Endodermal cell (in vitro differentiated cells): ENCODE measurements at regions not wholly inside any gene's neighbourhood (a gene's known extent, or its start where the extent isn't known, plus 50 kb on each side); places are given as distances from the start of the nearest gene placed in this dataset.
A peak's percentile ranks its signal among the peaks of the same experiment; 100 is the strongest.

Experiments
- DNase-seq: peaks from one replicate; pipeline ENCODE4 v3.0.0-alpha.2; 2017
- H3K27ac ChIP-seq: 2 replicates; pipeline ENCODE4 v1.5.1; 2013; ENCODE audit warnings: mild to moderate bottlenecking, low read depth, low read length, moderate library complexity
- H3K27me3 ChIP-seq: 2 replicates; pipeline ENCODE4 v1.6.1; 2013; ENCODE audit warnings: mild to moderate bottlenecking, low read length, moderate library complexity; ENCODE audit not compliant: insufficient read depth, control insufficient read depth, poor library complexity, severe bottlenecking
- H3K36me3 ChIP-seq: 2 replicates; pipeline ENCODE4 v1.7.0; 2013; ENCODE audit warnings: mild to moderate bottlenecking, low read length, moderate library complexity; ENCODE audit not compliant: control insufficient read depth, insufficient read depth
- H3K4me1 ChIP-seq: one replicate; pipeline ENCODE4 v1.7.0; 2013; ENCODE audit warnings: low read length; ENCODE audit not compliant: control insufficient read depth, insufficient read depth
- H3K4me3 ChIP-seq: 2 replicates; pipeline ENCODE4 v1.5.1; 2013; ENCODE audit warnings: mild to moderate bottlenecking, low read length, moderate library complexity
- H3K9ac ChIP-seq: 2 replicates; pipeline ENCODE4 v1.6.1; 2013; ENCODE audit warnings: mild to moderate bottlenecking, low read length, moderate library complexity; ENCODE audit not compliant: poor library complexity, severe bottlenecking; ENCODE audit errors: extremely low read depth
- H3K9me3 ChIP-seq: 2 replicates; pipeline ENCODE4 v1.6.1; 2013; ENCODE audit warnings: mild to moderate bottlenecking, low read length, moderate library complexity; ENCODE audit not compliant: control insufficient read depth
- H3K27ac Mint-ChIP-seq: 2 replicates; pipeline ENCODE4 v1.8.0; 2020; ENCODE audit warnings: mixed read lengths
- H3K27me3 Mint-ChIP-seq: 2 replicates; pipeline ENCODE4 v1.8.0; 2021; ENCODE audit warnings: mild to moderate bottlenecking, mixed read lengths; ENCODE audit not compliant: insufficient read depth
- H3K36me3 Mint-ChIP-seq: 2 replicates; pipeline ENCODE4 v1.8.0; 2020; ENCODE audit warnings: low read depth, mixed read lengths
- H3K4me1 Mint-ChIP-seq: 2 replicates; pipeline ENCODE4 v1.8.0; 2020; ENCODE audit warnings: mixed read lengths
- H3K4me3 Mint-ChIP-seq: 2 replicates; pipeline ENCODE4 v1.8.0; 2020; ENCODE audit warnings: mild to moderate bottlenecking, moderate library complexity, mixed read lengths
- H3K9me3 Mint-ChIP-seq: 2 replicates; pipeline ENCODE4 v1.8.0; 2020; ENCODE audit warnings: mild to moderate bottlenecking, mixed read lengths
- WGBS, 2 experiments: methylation state at CpG; one replicate each; pipeline versions ENCODE4 v1.1.5 to v1.1.7; 2013; ENCODE audit warnings: missing lambda C conversion rate in 2 of 2, mixed read lengths in 1 of 2; ENCODE audit not compliant: insufficient coverage in 1 of 2, insufficient read length in 1 of 2; 5-methylcytosine and 5-hydroxymethylcytosine counted together
- TF ChIP-seq, protein P1 (sequence below): fragments of 200-600 bp; sonication (generic); conservative IDR thresholded peaks from 2 replicates; pipeline ENCODE4 v1.5.0; 2021; ENCODE audit warnings: antibody characterized with exemption, mild to moderate bottlenecking

DNA sequence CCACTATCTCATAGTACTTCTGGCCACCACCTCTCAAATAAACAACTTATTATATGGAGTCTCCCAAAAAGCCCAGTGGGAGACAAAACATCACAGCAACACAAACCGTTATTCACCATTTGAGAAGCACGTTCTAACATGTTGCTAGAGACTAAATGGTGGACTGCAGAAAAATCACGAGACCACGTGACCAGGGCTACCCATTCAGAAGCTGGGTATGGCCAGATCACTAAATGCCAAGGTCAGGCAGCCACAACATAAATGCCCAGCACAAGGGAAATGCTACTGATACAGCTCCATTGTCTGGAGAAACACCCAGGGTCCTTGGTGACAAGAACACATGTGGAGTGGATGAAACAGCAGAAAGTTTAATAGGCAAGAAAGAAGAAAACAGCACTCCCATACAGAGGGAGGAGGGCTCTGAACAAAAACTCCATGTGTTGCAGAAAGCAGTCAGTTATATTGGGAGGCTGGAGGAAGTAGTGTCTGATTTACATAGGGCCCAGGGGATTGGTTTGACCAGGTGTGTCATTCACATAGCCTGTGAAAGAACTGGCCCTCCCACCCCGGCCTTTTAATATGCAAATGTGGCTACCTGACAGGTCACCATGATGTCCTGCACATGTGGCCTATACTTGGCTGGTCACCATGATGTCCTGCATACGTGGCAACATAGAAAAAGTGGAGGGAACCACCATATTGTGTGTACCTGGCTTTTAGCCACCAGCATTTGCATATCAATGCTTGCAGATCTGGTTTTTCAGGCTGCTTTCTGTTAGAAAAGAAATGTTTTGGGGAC, 97.2 kb downstream of the TRIM36 start:
- H3K36me3 ChIP-seq: no peaks in the 10 kb centered on the region
- no peak overlapping the region for H3K4me3 Mint-ChIP-seq
- no peaks in the 10 kb centered on the region for H3K4me1 ChIP-seq
- no peak overlapping the region for H3K9ac ChIP-seq
- WGBS, 2 experiments: 87 to 93% methylated on average over 4 to 6 of the region's 6 CpGs
- no peaks in the 10 kb centered on the region for H3K27me3 ChIP-seq
- H3K9me3 Mint-ChIP-seq: no peaks in the 10 kb centered on the region
- H3K9me3 ChIP-seq: no peaks in the 10 kb centered on the region
- no peak overlapping the region for H3K27ac ChIP-seq
- DNase-seq: peak; percentile 65
- no peaks in the 10 kb centered on the region for H3K27me3 Mint-ChIP-seq
- no peak overlapping the region for H3K4me3 ChIP-seq
- H3K36me3 Mint-ChIP-seq: no peaks in the 10 kb centered on the region
- no peak overlapping the region for H3K27ac Mint-ChIP-seq
- TF ChIP-seq, protein P1, sequence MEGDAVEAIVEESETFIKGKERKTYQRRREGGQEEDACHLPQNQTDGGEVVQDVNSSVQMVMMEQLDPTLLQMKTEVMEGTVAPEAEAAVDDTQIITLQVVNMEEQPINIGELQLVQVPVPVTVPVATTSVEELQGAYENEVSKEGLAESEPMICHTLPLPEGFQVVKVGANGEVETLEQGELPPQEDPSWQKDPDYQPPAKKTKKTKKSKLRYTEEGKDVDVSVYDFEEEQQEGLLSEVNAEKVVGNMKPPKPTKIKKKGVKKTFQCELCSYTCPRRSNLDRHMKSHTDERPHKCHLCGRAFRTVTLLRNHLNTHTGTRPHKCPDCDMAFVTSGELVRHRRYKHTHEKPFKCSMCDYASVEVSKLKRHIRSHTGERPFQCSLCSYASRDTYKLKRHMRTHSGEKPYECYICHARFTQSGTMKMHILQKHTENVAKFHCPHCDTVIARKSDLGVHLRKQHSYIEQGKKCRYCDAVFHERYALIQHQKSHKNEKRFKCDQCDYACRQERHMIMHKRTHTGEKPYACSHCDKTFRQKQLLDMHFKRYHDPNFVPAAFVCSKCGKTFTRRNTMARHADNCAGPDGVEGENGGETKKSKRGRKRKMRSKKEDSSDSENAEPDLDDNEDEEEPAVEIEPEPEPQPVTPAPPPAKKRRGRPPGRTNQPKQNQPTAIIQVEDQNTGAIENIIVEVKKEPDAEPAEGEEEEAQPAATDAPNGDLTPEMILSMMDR: no peak
- H3K4me1 Mint-ChIP-seq: peaks cover 10% of the 10 kb centered on the region

DNA sequence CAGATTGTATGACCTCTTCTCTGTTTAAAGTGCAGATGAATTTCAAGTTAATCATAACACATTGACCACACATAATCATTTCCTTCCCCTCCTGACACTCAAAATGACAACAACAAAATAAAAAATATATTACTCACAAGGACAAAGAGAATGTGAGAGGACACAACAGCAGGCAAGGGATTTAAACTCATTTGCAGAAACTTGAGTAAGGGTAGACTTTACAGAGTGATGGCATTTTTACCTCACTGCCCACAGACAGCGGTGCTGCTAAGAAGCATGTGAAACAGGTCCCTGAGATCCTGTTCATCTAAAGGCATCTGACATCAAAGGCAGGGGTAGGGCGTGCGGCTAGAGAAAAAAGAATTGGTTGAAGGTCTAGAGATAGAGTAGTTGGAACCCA, 99.0 kb downstream of the TRIM36 start:
- Mint-ChIP-seq H3K27ac (no peak overlapping the region), H3K4me1 (peaks cover 17% of the 10 kb centered on the region), H3K4me3 (no peak overlapping the region), H3K36me3 (no peaks in the 10 kb centered on the region), H3K27me3 (no peaks in the 10 kb centered on the region), H3K9me3 (no peaks in the 10 kb centered on the region)
- TF ChIP-seq, protein P1: no peak
- H3K9me3 ChIP-seq: no peaks in the 10 kb centered on the region
- H3K27ac ChIP-seq: no peak overlapping the region
- no peak overlapping the region for H3K9ac ChIP-seq
- DNase-seq: no peak
- H3K27me3 ChIP-seq: no peaks in the 10 kb centered on the region
- no peak overlapping the region for H3K4me3 ChIP-seq
- 95% methylated on average over 3 of the region's 3 CpGs; no CpG with 5 or more reads in 1 of the 2 experiments for WGBS, 2 experiments
- H3K36me3 ChIP-seq: no peaks in the 10 kb centered on the region
- H3K4me1 ChIP-seq: no peaks in the 10 kb centered on the region

DNA sequence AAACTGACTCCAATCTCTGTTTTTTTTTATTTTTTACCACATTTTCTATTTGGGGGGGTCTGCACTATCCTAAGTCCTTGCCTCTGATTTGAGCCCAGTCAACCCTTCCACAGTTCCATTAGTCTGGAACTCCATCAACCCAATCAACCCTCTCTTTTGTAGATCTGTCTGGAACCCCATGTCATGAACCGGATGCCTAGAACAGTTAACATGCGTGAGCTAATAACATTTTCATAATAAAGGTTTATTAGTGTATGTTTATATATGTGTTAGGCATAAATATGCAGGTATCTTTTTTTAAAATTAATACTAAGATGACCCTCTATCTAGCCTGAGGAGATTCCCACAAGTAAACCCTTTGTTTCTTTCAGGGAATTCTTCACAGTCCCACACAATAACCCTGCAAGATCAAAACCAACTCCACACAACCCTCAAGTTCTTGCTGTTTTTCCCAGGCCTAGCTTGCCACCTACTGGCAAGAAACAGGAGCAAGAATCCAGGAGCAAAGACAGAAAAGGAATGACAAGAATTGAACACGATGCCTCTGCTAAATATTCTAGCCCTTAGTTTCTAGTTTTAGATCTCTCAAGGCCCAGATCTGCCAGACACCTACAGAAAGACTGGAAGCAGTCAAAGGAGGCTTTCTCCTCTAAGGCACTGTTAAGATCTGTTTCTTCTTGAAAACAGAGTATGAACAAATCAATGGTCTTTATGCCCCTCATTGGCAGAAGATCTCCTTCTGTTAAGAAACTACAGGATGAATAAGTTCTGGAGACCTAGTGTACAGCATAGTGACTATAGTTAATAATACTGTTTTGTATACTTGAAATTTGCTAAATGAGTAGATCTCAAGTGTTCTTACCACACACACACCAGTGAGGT, 100.4 kb downstream of the TRIM36 start:
- no peaks in the 10 kb centered on the region for H3K9me3 ChIP-seq
- no peak overlapping the region for H3K4me3 Mint-ChIP-seq
- H3K36me3 Mint-ChIP-seq: no peaks in the 10 kb centered on the region
- no peaks in the 10 kb centered on the region for H3K4me1 ChIP-seq
- peak; percentile 79 for DNase-seq
- no peak overlapping the region for H3K27ac Mint-ChIP-seq
- TF ChIP-seq, protein P1: peak; percentile 89
- no peaks in the 10 kb centered on the region for H3K36me3 ChIP-seq
- H3K9ac ChIP-seq: no peak overlapping the region
- WGBS, 2 experiments: 17 to 57% methylated on average over 1 to 2 of the region's 3 CpGs
- no peaks in the 10 kb centered on the region for H3K27me3 Mint-ChIP-seq
- H3K4me3 ChIP-seq: no peak overlapping the region
- no peaks in the 10 kb centered on the region for H3K27me3 ChIP-seq
- H3K4me1 Mint-ChIP-seq: peaks cover 17% of the 10 kb centered on the region
- no peak overlapping the region for H3K27ac ChIP-seq
- no peaks in the 10 kb centered on the region for H3K9me3 Mint-ChIP-seq
